ENCODE measurements at regions not wholly inside any gene's neighbourhood (a gene's known extent, or its start where the extent isn't known, plus 50 kb on each side); places are given as distances from the start of the nearest gene placed in this dataset.

DNA sequence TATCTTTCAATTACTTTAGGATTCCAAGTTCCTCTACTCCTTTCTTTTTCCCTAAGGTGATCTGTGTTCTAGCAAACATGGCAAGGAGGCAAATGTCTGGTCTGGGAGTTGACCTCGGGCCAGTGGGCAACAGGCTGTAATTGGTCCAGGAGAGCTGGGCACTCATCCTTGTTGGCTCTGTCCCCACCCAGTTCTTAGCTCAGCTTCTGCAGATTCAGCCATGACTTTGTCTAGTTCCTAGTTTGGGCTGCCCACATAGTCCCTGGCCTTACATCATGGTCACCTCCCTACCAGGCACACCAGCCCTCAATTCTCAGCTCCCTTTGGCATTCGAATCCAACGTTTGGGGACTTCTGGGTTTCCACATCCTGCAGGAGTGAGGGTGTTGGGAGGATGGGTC lies 92.1 kb upstream of the DAP start:
- DNase-seq (ENCODE audit: low read depth in 2 of 3, low spot score in 1 of 3), result no peak

DNA sequence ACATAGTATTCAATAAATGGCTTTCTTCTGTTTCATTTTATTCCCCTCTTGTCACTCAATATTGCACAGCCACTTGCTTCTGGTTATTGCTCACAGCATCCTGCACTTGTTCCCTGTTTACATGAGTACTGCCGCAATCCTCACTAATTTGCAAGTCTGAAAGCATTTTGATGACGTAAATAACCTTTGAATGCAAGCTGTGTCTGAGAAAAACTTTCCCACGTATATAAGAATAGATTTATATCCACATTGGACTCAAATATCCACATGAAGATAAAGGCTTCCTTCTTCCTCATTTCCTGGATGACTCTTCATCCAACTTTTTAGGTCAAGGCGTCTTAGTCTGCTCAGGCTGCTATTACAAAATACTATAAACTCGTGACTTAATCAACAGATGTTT lies 88.2 kb upstream of the DAP start:
- DNase-seq (ENCODE audit: low read depth in 2 of 3, low spot score in 1 of 3), result no peak

DNA sequence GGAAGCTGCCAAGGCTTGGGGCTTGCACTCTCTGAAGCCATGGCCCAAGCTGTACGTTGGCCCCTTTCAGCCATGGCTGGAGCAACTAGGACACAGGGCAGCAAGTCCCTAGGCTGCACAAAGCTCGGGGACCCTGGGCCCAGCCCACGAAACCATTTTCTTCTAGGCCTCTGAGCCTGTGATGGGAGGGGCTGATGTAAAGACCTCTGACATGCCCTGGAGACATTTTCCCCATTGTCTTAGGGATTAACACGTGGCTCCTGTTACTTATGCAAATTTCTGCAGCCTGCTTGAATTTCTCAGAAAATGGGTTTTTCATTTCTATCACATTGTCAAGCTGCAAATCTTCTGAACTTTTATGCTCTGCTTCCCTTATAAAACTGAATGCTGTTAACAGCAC lies 83.0 kb upstream of the DAP start:
- no peak for DNase-seq (ENCODE audit: low read depth in 2 of 3, low spot score in 1 of 3)

DNA sequence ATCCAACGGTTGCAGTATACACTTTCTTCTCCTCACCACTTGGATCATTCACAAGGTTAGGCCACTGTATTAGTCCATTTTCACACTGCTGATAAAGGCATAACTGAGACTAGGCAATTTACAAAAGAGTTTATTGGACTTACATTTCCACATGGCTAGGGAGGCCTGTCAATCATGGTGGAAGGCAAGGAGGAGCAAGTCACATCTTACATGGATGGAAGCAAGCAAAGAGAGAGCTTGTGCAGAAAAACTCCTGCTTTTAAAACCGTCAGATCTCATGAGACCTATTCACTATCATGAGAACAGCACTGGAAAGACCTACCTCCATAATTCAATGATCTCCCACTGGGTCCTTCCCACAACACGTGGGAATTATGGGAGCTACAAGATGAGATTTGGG lies 81.8 kb upstream of the DAP start:
- no peak for DNase-seq (ENCODE audit: low read depth in 2 of 3, low spot score in 1 of 3)

DNA sequence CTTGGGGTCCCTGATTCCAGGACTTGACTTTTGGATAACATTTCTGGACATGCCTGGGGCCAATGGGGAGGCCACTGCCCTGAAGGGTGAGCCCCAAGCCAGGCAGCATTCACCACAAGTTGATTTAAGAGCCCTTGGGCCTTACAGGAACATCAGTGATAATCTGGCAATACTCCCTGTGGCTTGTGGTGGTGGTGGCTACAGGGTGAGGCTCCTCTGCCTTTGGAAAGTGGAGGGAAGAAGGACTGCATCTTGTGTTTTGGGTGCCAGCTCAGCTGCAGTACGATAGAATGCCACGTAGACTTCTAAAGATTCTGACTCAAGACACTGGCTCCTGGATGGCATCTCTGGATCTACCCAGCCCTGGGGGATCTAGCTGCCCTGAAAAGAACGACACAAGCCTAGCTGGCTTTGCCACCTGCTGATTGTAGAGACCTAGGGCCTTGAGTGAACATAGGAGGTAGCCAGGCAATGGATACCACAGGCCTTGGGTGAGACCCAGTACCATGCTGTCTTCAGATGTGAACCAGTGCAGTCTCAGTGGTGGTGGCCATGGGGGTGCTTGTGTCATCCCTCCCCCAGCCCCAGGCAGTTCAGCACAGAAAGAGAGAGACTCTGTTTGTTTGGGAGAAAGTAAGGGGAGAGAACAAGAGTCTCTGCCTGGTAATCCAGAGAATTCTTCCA lies 79.0 kb upstream of the DAP start:
- DNase-seq (ENCODE audit: low read depth in 2 of 3, low spot score in 1 of 3), result no peak

DNA sequence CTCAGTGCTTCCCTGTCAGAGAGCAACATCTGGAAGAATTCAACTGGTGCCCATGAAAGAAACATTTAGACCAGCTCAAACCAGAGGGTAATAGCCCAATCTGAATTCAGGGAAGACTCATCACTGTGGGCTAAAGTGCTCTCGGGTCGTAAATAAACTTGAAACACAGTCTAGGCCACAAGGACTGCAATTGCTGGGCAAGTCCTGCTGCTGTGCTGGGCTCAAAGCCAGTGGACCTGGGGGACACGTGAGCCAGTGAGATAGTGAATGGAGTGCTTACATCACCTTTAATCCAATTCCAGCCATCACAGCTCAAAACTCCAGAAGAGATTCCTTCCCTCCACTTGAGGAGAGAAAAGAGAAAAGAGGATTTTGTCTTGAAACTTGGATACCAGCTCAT lies 78.1 kb upstream of the DAP start:
- DNase-seq (ENCODE audit: low read depth in 2 of 3, low spot score in 1 of 3), result no peak

DNA sequence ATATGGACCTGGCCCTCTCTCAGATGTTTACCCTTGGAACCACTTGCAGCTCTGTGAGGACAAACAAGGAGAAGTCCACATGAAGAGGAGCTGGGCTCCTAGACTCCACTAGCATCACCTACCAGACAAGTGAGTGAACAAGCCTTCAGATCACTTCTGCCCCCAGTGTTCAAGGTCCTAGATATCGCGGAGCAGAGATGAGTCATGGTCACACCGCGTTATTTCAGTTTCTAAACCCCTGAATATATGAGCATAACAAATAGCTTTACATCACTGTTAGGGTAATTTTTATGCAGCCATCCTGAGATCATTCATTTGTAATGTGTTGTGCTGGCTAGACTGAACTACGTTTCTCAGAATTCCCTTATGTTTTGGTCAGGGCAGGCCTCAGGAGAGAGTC lies 77.0 kb upstream of the DAP start:
- DNase-seq (ENCODE audit: low read depth in 2 of 3, low spot score in 1 of 3), result no peak

DNA sequence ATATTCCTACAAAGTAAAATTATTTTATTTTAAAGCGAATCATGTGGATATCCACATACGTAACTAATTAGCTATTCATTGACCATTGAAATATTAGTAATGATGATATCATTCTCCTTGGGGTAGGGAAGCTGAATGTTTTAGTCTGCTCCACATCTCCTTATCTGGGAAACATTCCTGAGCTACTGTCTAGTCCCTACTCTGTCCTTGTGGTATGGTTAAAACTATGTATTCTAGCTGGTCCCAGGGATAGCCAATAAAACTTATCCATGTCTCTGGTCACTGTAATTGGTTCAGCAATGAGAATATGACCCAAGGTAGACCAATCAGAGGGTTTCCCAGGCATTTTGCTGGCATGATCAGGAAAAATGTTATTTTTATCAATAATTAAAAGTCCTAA lies 76.0 kb upstream of the DAP start:
- no peak for DNase-seq (ENCODE audit: low read depth in 2 of 3, low spot score in 1 of 3)

DNA sequence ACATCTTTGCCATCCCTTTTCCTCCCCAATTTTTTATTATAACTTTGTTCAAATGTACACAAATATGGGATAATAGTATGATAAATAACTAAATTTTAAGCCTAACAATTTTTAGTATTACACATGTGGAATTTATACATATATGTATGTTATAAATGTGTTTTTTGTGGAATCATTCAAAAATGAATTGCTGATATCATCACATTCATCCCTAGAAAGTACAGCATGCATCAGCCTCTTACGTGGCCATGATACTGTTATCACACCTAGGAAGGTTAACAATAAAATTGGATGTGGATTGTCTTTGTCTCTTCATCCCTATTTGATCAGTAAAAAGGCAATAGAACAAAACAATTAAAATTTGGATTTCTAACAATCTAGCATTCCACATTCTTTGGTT lies 73.7 kb upstream of the DAP start:
- no peak for DNase-seq (ENCODE audit: low read depth in 2 of 3, low spot score in 1 of 3)

DNA sequence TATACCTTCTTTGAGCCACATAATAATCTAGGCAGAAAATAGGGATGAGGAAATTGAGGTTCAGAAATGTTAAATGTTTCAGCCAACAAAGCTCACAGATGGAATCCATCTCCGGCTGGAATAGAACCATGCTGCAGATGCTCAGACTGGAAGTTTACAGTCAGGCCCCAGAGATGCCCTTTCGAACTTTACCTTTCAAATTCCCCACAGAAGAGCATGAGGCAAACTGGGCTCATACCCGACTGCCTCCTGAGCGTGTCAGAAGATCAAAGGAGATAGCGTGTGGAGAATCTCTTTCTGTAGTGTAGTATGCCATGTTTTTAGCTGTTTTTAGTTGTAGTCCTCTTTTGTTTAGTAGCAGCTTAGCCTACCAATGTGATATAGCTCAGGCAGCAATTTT lies 72.0 kb upstream of the DAP start:
- no peak for DNase-seq (ENCODE audit: low read depth in 2 of 3, low spot score in 1 of 3)

DNA sequence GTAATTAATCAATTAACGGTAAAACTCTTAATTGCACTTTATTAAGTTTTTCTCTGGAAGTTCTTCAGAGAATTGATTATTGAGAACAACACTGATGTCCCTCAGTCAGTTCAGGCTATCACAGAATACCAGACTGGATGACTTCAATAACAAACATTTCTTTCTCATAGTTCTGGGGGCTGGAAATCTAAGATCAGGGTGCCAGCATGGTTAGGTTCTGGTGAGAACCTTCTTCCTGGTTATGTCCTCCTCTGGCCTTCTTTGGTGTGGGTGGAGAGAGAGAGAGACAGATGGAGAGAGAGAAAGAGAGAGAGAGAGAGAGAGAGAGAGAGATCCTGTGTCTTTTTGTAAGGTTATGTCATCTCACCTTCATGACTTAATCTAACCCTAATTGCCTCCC lies 71.4 kb upstream of the DAP start:
- DNase-seq (ENCODE audit: low read depth in 2 of 3, low spot score in 1 of 3), result no peak

DNA sequence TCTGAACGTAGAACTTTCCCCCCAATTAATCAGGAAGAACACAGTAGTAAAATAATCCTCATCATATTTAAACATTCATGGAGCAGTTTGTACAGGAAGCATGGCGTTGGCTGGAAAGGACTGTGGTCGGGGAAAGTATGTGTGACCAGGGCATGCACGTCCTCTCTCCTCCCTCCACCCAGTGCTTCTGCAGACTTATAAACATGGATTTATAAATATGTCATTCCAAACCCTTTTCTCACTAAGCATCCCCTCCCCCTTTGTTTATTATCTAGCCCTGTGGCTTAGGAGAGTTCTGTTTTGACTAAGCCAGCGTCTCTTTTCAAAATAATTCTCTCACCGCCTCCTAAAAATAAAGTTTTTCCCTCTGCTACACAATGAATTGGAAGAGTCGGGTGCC lies 70.4 kb upstream of the DAP start:
- DNase-seq (ENCODE audit: low read depth in 2 of 3, low spot score in 1 of 3), result no peak

DNA sequence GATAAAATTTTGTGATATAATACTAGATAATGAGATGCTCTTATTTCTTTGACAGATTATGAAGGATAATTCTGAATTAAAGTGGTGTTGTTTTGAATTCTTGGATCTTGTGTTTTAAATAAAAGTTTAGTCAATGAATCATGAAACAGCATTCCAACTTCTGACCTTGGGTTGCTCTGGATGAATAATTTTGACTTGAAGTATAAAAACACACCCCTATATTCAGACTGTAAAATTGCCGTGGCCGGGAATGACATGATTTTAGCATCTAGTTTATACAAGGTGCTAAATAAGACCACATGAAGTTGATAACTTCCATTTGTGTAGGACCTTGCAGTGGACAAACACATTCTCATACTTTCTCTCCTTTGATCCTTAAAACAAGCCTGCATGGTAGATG lies 67.2 kb upstream of the DAP start:
- DNase-seq (ENCODE audit: low read depth in 2 of 3, low spot score in 1 of 3), result no peak

DNA sequence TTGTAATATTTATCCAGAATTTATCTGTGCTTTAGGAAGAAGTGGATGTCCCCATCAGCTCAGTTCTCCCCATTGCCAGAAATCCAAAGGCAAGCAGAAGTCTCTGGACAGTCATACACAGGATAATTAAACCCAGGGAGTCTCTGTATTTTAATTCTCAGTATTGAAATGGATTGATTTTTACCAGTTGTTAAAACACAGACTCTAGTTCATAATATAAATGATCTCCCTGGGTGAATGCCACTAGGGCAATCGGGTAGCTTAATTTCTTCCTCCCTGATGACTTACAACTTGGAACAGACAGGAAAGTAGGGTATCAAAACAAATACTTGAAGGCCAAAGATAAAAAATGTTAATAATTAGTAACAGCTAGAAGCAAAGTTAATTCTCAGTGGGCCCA lies 66.5 kb upstream of the DAP start:
- DNase-seq (ENCODE audit: low read depth in 2 of 3, low spot score in 1 of 3), result no peak

DNA sequence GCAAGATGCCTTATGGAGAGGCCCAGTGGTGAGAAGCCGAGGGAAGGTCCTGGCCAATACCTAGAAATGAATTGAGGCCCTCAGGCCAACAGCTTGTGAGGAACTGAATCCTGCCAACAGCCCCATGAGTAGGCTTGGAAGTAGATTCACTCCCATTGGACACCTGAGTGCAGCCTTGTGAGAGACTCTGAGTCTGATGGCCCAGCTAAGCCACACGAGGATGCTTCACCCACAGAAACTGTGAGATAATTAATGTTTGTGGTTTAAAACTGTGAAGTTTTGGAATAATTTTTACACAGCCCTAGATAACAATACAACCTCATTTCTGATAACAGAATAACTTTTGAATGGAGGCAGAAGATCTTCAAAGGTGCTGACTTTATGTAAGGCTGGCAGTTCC lies 65.9 kb upstream of the DAP start:
- DNase-seq (ENCODE audit: low read depth in 2 of 3, low spot score in 1 of 3), result no peak

DNA sequence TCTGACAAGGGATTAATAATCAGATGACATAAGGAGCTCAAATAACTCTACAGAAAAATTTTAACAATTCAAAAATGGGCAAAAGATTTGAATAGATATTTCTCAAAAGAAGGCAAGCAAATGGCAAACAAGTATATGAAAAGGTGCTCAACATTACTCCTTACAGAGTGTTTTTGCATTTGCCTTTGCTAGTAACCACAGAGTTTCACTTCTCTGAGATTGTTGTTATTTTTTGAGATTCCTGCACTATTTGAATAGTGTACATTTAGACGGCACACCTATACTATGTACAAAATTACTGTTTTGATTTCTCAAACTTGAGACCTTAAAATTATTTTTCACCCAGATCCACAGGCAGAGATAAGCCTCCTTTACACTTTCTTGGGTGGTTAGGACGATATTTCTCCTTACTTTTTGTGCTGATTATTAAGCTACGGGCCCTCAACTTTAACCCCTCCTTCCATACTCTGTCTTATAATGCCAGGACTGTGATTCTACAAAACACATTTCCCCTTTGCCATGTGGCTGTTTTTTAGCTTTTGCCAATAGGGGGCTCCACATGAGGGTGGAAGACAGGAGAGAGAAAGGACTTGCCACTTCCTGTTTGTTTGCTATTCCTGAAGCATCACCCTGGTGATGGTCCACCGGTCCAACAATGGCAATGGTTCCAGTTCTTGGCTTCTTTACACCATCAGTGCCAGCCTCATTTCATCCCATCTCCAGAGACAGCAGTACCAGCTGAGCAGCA lies 65.0 kb upstream of the DAP start:
- no peak for DNase-seq (ENCODE audit: low read depth in 2 of 3, low spot score in 1 of 3)

DNA sequence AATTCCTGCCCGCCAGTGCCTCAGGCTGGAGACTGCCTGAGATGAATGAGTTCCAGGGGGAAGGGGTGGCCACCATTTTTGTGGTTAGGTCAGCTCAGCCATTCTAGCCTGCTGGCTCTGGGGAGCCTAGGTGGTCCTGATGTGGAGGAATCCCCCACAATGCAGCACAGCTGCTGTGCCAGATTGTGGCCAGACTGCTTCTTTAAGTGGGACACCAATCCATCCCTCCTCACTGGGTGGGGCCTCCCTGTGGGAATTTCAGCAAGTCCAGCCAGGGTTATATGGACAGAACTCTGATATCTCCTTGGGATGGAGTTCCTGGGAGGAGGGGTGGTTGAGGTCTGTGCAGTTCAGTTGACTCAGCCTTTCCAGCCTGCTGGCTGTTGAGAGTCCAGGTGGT lies 51.2 kb upstream of the DAP start:
- no peak for DNase-seq (ENCODE audit: low read depth in 2 of 3, low spot score in 1 of 3)
